ENCODE measurements at regions not wholly inside any gene's neighbourhood (a gene's known extent, or its start where the extent isn't known, plus 50 kb on each side); places are given as distances from the start of the nearest gene placed in this dataset.
A peak's percentile ranks its signal among the peaks of the same experiment; 100 is the strongest.

- TF ChIP-seq CTCF (conservative IDR thresholded peaks at IDR 0.05; ENCODE audit: low read depth, low read length) (peak; percentile 63), EZH2 (IDR thresholded peaks at IDR 0.05; ENCODE audit: low read length, unreplicated experiment) (no peak)
Observed at GRCh38 chrX:106220177-106220576, 52.1 kb downstream of the PWWP3B start.

Data from PC-3 (cell line).